GM23248 (cell line): ENCODE measurements at regions not wholly inside any gene's neighbourhood (a gene's known extent, or its start where the extent isn't known, plus 50 kb on each side); places are given as distances from the start of the nearest gene placed in this dataset.

Source experiments
- EZH2 ChIP-seq: fragments of 200-600 bp; sonication (generic); IDR thresholded peaks from 2 replicates; pipeline ENCODE4 v1.6.1; 2018; ENCODE audit warnings: antibody characterized with exemption, mild to moderate bottlenecking; ENCODE audit not compliant: insufficient read depth, poor library complexity, severe bottlenecking
- EZH2phosphoT487 ChIP-seq: fragments of 200-600 bp; sonication (generic); IDR thresholded peaks from 2 replicates; pipeline ENCODE4 v1.6.1; 2018; ENCODE audit warnings: antibody characterized with exemption, moderate library complexity, mild to moderate bottlenecking, low read depth; ENCODE audit not compliant: insufficient read depth

- TF ChIP-seq EZH2 (no peak), EZH2phosphoT487 (no peak)
Observed at GRCh38 chr15:77795446-77795845, 162.7 kb upstream of the LINGO1 start.
